ENCODE measurements at regions not wholly inside any gene's neighbourhood (a gene's known extent, or its start where the extent isn't known, plus 50 kb on each side); places are given as distances from the start of the nearest gene placed in this dataset.
"Not testable (repeated sequence)": the region's sequence is repeated elsewhere in the genome, so short reads cannot be mapped to it uniquely, and the experiment has no call there.

DNA sequence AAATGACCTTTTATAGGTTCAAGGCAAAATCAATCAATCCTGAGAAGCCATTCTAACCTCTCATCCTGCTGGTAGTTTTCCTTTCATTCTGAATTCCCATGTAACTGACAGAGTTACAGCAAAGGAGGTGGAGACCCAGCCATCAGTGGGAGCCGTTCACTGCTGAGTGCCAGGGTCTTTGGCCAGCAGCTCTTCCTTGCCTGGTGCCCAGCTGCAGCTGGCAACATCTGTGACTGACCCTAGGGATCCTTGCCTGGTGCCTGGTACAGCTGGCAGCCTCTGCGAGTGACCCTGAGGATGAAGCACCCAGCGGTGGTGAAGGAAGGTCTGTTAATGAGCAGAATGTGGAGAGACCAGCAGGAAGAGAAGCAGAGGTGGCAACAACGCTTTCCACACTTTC is 314.6 kb downstream of the THBS2 start:
- DNase-seq (ENCODE audit: low read depth, low spot score): no peak

DNA sequence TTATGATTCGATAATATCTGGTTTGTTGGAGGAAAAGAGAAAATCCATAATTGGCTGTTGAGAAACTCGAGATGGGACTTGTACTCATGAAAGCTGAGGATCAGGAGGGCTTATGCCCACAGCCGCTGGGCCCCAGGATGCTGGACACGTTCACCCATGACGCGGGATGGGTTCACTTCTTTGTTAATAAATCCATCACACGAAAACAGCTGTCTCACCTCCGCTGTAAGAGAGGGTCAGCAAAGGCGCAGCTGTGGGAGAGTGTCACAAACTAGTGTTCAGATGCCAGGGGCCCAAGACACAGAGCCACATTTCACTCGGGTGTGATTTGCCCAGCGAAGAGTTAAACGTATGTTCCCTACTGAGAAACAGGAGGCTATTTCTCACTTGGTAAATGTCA is 315.1 kb downstream of the THBS2 start:
- DNase-seq (ENCODE audit: low read depth, low spot score): no peak

DNA sequence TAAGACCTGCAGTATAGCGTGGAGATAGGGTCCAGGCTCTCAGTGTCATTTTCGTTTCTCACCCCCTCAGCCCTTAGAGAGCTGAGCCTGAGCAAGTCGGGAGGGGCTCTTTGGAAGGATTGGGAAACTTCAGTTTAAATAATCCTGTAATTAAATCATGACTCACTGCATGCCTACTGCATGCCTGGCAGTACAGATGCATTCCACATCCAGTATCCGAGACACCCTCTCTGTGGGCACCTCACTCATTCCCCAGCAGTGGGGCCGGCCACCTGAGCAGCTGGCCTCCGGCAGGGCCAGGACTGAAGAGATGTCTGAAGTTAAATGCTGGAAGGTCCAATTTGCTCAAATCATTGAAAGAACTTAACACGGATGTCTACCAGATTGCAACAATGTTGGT is 316.6 kb downstream of the THBS2 start:
- no peak for DNase-seq (ENCODE audit: low read depth, low spot score)

DNA sequence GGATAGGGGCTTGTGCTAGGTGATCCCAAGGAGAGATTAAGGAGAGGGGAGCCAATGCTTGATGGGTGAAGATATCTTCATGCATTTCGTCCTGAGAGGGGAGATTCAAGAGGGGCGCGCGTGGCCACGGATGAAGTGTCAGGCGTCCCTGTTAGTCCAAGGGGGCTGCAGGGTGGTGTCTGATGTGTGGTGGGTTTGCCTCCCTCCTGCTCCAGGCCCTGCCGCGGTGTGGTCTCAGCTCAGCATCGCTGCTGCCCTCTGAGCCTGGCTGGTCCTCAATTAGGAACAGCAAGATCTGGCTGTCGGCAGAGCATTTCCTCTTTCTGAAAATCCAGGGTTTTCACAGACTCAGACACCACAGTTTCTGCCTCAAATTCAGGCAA is 318.0 kb downstream of the THBS2 start:
- no peak for DNase-seq (ENCODE audit: low read depth, low spot score)

DNA sequence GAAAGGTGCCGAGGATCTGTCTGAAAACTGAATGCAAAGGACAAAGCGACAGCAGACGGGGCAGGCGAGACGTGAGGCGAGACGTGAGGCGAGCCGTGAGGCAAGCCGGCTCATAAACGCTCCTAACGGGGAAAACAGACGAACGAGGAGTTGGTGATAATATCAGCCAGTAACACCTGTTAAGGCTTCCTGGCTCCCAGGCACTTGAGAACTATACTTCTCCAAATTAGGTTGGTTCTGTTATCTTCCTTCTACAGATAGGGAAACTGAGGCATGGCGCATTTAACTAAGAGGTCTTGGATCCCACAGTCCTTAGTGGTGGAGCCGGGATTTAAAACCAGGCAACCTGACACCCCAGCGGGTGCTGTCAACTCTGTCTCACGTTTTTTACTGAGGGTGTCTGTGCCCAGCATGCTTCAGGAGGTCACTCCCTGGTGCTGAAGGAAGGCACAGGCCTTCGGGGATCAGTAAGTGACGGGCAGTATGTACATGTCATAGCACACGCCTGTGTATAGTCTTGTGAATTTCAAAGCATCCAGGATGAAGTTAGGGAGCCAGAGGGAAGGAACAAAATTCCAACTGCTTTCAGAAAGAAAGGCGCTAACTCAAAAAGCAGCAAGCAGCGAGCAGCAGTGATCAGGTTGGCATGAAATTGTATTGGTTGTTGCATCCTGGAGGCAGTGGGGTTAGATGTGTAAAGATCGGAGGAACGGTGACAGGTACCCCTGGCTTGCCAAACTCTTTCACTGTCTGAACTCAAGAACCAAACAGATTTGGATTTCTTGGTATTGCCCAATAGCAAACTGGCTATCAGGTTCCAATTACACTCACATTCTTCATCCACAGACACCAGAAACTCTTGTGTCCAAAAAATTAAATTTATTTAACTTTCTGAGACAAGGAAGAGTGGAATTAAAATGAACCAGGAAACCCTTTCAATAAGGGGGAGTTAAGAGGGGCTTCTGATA is 318.7 kb downstream of the THBS2 start:
- DNase-seq (ENCODE audit: low read depth, low spot score): no peak

DNA sequence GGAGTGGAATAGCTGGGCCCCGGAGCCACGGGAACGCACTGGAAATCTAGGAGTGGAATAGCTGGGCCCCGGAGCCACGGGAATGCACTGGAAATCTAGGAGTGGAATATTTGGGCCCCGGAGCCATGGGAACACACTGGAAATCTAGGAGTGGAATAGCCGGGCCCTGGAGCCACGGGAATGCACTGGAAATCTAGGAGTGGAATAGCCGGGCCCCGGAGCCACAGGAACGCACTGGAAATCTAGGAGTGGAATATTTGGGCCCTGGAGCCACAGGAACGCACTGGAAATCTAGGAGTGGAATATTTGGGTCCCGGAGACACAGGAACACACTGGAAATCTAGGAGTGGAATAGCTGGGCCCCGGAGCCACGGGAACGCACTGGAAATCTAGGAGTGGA is 321.5 kb downstream of the THBS2 start:
- DNase-seq (ENCODE audit: low read depth, low spot score): not testable (repeated sequence)

DNA sequence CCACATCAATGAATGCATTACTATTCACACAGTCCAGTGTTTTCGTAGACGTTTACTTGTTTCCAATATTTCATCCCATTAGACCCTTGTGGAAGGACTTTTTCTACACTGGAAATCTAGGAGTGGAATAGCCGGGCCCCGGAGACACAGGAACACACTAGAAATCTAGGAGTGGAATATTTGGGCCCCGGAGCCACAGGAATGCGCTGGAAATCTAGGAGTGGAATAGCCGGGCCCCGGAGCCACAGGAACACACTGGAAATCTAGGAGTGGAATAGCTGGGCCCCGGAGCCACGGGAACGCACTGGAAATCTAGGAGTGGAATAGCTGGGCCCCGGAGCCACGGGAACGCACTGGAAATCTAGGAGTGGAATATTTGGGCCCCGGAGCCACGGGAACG is 322.6 kb downstream of the THBS2 start:
- not testable (repeated sequence) for DNase-seq (ENCODE audit: low read depth, low spot score)

DNA sequence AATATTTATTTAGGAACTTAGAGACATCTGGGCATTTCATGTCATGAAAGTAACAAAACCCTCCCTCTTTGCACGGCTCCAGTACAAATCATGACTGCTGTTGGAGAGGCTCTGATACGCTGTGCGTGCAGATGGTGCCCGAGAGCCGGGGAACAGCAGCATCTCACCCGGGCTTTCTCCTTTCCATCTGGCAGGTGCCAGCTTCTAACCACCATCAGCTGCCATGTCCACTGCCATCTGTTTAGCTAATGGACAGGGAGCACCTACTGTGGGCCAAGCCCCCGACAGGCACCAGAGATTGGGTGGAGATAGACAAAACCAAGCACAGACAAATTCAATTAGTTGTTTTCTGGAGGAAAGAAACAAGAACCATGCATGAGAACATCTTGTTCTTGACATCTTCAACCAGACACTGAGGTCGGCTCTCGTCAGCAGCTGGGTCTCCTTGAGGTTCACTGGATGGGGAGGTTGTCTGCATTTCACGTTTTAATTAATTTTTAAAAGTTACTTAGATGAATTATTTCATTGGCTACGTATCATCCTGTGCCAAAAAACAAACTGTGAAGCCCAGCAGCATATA is 323.7 kb downstream of the THBS2 start:
- DNase-seq (ENCODE audit: low read depth, low spot score): no peak

DNA sequence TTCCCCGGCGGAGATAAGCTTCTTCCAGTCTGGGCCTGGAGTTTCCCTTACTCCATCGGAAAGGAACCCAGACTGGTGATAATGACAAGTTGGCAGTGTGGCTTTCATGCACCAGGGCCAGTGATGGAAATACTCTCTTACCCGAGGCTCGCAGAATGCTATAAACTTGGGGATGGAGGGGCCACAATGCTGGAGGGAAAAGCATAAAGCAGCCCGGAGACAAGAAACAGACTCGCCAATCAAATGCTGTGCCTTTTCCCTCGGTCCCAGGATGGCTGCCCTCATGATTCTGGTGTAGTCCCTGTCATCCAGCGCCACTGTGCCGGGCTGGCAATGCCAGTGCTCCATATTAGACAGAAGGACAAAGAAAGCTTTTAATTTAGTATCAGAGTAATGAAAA is 325.6 kb downstream of the THBS2 start:
- DNase-seq (ENCODE audit: low read depth, low spot score): no peak

DNA sequence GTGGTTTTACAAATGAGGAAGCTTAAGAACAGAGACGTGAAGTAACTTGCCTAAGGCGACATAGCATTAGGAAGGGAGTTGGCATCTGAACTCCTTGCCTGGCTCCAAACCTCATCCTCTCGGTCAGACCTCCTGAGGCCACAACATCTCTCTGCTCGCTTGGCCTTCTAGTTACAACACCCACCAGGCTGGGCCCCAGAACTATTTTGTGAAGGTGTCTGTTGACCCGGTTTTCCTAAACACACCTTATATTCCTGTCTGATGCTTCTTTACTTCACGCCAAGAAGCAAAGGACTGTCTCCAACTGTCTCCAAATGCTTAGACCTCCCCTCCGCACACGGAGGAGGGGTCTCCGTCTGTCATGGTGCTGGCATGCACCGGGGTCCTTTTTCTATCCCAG is 326.6 kb downstream of the THBS2 start:
- DNase-seq (ENCODE audit: low read depth, low spot score): no peak

DNA sequence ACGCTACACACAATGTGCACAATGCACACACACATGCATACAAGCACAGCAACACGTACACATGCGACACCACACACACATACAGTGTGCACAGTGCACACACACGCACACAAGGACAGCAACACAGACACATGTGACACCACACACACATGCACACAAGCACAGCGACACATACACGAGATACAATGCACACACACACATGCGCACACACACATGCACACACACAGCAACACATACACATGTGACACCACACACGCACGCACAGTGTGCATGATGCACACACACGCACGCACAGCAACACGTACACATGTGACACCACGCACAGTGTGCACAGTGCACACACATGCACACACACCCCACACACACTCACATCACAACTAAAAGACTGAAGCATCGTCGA is 327.3 kb downstream of the THBS2 start:
- DNase-seq (ENCODE audit: low read depth, low spot score): no peak

DNA sequence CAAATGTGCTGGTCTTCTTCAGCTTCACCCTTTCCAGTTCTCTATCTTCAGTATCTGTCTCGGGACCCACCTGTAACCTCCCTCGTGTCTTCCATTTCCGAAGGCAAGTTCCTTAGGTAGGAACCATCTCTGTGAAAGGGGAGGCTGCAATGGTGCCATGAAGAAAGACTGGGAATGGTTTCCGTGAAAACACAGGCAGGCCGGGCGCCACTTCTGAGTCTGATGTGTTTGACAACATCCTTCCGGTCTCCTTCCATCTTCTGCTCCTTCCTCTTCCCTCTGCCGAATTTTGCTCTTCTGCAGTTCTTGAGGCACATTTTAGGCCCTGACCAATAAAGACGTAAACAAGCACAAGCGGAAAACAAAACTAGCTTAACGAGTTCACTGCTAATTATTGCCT is 328.0 kb downstream of the THBS2 start:
- no peak for DNase-seq (ENCODE audit: low read depth, low spot score)

DNA sequence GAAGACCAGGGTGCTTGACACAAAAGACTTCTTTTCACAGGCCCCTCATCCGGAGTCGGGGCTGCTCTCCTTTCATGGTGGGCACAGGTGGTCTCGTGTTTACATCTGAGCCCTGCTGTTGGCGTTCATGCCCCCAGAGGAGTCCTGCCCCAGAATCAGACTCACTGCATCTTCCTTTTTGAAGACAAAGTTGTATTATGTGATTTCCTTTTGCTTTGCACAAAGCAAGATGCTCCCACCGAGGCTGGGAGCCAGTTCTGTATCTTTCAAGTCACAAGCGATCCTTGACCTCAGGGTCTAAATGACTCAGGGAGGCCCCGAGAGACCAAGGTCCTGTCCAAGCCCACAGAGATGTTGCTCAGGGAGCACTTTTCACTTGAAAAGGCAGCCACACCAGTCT is 330.5 kb downstream of the THBS2 start:
- no peak for DNase-seq (ENCODE audit: low read depth, low spot score)

DNA sequence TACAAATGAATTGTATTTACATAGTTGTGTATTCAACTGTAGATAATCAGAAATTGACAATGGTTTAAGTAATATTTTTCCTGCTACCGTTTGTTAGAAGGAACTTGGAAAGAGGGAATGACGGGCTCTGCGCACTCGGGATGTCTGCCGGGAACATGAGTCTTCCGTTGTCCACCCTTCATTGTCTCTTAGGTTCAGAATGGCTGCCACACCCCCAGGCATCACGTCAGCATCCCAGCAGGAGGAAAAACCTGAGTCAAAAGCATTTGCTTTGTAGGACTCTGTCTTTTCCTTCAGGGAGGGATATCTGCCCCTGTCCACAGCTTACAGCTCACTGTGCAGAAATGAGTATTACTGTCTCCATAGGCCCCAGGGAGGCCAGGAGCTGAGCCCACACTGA is 331.2 kb downstream of the THBS2 start:
- DNase-seq (ENCODE audit: low read depth, low spot score): no peak

DNA sequence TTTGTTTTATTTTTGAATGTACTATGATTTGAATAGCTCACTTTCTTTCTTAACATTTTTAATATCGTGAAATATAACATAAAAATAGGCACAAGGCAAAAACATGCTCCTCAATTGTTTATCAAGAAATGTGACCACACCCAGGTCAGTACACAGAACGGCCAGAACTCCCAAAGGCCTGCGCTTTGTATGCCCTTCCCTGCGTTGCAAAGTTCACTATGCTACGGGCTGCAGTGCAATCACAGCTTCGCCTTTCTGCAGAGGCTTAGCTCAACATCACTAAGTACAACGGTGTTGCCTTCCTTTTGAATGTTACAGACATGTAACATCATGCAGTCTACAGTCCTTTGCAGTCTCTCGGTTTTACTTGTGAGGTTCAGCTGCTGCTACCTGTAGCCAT is 333.4 kb downstream of the THBS2 start:
- DNase-seq (ENCODE audit: low read depth, low spot score): no peak

DNA sequence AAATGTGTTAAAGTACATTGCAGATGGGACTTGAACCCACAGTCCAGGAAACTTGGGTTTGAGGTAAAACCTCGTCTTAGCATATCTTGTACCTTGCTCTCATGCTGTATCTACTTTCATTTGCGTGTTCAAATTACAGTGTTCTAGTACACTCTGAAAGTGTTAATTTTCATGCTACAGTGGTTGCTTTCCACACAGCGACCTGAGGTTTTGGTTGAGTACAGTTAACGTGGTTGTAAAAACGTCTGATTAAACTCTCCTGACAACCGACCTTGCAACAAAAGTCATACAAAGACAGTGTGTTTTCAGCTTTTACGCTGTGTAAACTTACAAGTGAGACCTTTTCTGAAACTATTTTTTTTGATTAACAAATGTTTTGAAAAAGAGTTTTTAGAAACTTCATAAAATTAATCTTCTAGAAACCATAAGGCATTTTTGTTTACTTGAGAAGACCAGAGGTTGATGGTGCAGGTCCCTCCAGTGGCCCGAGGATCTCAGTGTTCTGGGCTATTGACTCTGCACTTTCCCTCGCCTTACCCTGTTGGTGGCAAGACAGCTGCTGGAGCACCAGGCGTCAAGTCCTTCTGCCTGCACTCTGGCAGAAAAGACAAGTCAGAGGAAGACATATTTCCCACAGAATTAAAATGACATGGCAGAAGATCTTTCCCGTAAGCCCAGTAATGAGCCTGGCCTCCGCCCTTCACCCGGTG is 334.0 kb downstream of the THBS2 start:
- no peak for DNase-seq (ENCODE audit: low read depth, low spot score)

DNA sequence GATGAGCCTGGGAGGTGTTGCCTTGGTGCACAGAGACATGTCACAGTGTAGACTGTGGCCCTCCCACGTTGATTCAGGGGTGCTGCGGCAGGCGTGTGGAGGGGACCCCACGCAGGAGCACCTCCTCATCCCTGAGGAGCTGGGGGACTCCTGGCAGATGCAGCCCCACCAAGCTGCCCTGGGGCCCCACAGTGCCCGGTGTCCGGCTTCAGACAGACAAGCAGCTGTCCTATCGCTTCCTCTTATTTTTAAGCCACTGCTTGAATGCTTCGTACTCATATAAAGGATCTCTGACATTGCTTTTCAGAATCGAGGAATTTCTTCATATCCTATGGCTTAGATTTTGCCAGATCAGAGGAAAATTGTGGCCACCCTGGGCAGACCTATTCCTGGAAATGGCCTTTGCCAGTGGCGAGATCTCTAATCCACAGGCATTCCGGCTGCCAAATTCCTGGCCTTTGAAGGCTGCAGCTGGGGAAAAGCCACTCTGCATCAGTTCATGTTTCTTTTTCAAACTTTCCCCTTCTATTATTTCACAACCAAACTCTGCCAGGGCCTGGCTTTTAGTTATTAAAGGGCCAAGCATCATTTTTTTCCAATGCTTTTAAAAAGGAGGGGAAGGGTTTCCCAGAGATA is 337.0 kb downstream of the THBS2 start:
- no peak for DNase-seq (ENCODE audit: low read depth, low spot score)

DNA sequence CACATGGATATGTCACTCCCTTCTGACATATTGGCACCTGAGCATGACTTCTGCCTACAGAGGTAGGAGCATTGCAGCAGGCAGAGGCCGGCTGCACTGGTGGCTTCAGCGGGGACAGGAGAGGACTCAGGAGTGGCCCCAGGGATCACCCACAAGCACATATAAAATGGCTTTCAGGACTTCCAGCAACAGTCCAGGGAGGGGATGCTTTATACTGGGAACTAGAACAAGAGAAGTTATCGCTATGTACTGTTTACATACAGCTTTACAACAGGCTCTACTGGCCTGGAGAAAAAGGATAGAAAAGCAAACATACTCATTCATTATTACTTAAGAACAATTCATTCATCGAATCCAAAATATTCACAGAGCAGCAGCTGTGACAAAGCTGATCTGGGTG is 337.8 kb downstream of the THBS2 start:
- no peak for DNase-seq (ENCODE audit: low read depth, low spot score)

DNA sequence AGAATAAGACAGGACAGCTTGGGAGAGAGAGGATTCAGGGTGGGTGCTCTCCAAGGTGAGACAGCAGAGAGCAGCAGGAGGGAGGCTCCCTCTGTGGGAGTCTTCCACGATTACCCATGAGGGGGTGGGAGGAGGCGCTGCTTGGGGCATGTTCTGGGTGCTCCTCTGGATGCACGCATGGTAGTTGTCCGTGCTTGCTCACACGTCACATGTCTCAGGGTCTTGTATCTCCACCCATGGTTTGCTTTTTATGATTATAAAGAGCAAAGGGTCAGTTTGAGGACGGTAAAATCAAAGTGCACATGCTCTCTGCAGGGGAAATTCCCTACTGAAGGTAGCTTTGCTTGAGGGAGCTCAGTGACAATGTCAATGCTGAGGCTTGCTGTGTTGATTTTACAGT is 338.4 kb downstream of the THBS2 start:
- DNase-seq (ENCODE audit: low read depth, low spot score): no peak

DNA sequence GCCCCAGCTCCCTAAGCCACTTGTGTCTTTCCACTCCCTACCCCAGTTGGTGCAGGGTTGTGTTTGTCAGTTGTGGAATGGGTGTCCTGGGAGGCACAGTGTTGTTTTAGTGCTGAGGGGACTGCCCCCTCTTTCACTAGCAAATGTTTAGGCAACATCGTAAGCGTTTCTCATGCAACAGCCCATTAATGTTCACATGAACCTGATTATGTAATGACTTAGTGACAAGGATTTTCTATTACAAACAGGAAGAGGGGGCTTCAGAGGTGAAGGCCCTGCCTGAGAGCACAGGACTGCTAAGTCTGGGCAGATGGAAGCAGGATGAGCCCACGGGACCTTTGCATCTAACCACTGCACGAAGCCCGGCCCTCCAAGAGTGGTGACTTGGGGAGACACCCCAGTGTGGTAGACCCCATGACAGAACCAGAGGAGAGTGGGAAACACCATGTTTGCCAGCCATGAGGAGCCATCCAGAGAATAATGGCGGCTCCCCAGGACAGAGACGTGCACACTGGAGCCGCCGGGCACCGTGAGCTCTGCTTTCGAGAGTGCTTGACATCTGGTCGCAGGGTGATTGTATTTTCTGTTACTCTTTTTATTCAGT is 339.7 kb downstream of the THBS2 start:
- DNase-seq (ENCODE audit: low read depth, low spot score): no peak

DNA sequence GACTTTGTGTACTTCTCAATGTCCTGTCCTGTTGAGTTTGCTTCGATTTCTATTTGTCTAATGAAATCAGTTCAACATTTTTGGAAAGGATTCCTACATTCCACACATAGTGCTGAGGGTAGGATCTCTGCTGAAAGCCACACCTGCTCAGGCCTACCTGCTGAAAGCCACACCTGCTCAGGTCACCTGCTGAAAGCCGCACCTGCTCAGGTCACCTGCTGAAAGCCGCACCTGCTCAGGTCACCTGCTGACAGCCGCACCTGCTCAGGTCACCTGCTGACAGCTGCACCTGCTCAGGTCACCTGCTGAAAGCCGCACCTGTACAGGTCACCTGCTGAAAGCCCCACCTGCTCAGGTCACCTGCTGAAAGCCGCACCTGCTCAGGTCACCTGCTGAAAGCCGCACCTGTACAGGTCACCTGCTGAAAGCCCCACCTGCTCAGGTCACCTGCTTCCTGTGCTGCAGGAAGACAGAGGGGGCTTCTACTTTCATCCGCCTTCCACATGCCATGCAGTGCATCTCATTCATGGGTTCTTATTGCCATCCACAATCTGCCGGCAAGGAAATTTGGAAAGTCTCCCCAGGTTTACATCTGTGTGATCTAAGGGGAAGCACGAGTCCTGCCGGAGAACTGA is 340.3 kb downstream of the THBS2 start:
- not testable (repeated sequence) for DNase-seq (ENCODE audit: low read depth, low spot score)
